WERI-Rb-1 (cell line): ENCODE measurements at regions not wholly inside any gene's neighbourhood (a gene's known extent, or its start where the extent isn't known, plus 50 kb on each side); places are given as distances from the start of the nearest gene placed in this dataset.

Source experiments
- DNase-seq: peaks from one replicate; pipeline ENCODE4 v3.0.0-alpha.2; 2020
- H3K27ac ChIP-seq: fragments of 250-450 bp; sonication (Bioruptor Pico); 2 replicates; pipeline ENCODE4 v1.5.1; 2020; ENCODE audit warnings: mild to moderate bottlenecking, moderate library complexity
- H3K27me3 ChIP-seq: fragments of 250-450 bp; sonication (Bioruptor Pico); 2 replicates; pipeline ENCODE4 v1.5.1; 2021; ENCODE audit warnings: mild to moderate bottlenecking, low read depth, moderate library complexity; ENCODE audit not compliant: insufficient read depth, severe bottlenecking
- H3K36me3 ChIP-seq: fragments of 250-450 bp; sonication (Bioruptor Pico); 2 replicates; pipeline ENCODE4 v1.5.1; 2020; ENCODE audit warnings: mild to moderate bottlenecking, moderate library complexity
- H3K4me3 ChIP-seq: 2 replicates; pipeline ENCODE4 v1.5.1; 2011; ENCODE audit warnings: low read depth, mild to moderate bottlenecking, control low read depth, low read length
- H3K9me3 ChIP-seq: fragments of 250-450 bp; sonication (Bioruptor Pico); 2 replicates; pipeline ENCODE4 v1.5.1; 2021; ENCODE audit warnings: mild to moderate bottlenecking, moderate library complexity; ENCODE audit not compliant: severe bottlenecking
- TF ChIP-seq, protein P1 (sequence below): IDR thresholded peaks from 2 replicates; pipeline ENCODE4 v1.5.1; 2011; ENCODE audit warnings: low read depth, mild to moderate bottlenecking, control low read depth, inconsistent platforms, low read length

- no peak for DNase-seq
Measured at GRCh38 chr2:120597595-120598193, 138.0 kb upstream of the GLI2 start.

GRCh38 chr2:120598416-120598815 lies 137.3 kb upstream of the GLI2 start:
- TF ChIP-seq, protein P1, sequence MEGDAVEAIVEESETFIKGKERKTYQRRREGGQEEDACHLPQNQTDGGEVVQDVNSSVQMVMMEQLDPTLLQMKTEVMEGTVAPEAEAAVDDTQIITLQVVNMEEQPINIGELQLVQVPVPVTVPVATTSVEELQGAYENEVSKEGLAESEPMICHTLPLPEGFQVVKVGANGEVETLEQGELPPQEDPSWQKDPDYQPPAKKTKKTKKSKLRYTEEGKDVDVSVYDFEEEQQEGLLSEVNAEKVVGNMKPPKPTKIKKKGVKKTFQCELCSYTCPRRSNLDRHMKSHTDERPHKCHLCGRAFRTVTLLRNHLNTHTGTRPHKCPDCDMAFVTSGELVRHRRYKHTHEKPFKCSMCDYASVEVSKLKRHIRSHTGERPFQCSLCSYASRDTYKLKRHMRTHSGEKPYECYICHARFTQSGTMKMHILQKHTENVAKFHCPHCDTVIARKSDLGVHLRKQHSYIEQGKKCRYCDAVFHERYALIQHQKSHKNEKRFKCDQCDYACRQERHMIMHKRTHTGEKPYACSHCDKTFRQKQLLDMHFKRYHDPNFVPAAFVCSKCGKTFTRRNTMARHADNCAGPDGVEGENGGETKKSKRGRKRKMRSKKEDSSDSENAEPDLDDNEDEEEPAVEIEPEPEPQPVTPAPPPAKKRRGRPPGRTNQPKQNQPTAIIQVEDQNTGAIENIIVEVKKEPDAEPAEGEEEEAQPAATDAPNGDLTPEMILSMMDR = no peak
- no peaks in the 10 kb centered on the region for H3K9me3 ChIP-seq
- no peak for DNase-seq

More at GRCh38 chr2:120597595-120598193, 138.0 kb upstream of the GLI2 start:
- no peak overlapping the region for H3K27ac ChIP-seq
- H3K4me3 ChIP-seq = no peak overlapping the region
- no peaks in the 10 kb centered on the region for H3K9me3 ChIP-seq
- H3K36me3 ChIP-seq = no peaks in the 10 kb centered on the region
- no peaks in the 10 kb centered on the region for H3K27me3 ChIP-seq
- TF ChIP-seq, protein P1 = no peak

DNA sequence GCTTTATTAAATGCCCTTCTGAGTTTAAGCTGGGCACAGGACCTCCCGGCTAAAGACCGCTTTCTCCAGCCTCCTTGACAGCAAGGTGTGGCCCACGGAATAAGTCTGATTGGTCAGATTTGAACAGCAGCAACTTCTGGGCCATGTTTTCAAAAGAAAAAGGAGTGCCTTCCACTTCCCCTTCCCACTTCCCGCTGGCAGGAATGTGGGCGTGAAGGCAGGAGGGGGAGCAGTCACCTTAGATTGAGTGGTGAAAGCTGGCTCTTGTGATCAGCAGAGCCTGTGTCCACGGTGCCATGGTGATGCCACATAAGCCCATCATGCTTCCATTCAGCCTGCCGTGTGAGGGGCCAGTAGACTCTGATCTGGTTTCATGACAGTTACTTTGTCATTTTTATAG lies 136.6 kb upstream of the GLI2 start:
- H3K27me3 ChIP-seq = no peaks in the 10 kb centered on the region

More at GRCh38 chr2:120598416-120598815, 137.3 kb upstream of the GLI2 start:
- Histone ChIP-seq H3K27me3 (no peaks in the 10 kb centered on the region), H3K4me3 (no peak overlapping the region), H3K27ac (no peak overlapping the region), H3K36me3 (no peaks in the 10 kb centered on the region)

GRCh38 chr2:120599656-120600055 lies 136.0 kb upstream of the GLI2 start:
- Histone ChIP-seq H3K27ac (no peak overlapping the region), H3K36me3 (no peaks in the 10 kb centered on the region), H3K9me3 (peaks cover 3% of the 10 kb centered on the region), H3K27me3 (no peaks in the 10 kb centered on the region), H3K4me3 (no peak overlapping the region)
- DNase-seq = no peak
- TF ChIP-seq, protein P1 = no peak

More for the DNA sequence above, 136.6 kb upstream of the GLI2 start:
- H3K36me3 ChIP-seq = no peaks in the 10 kb centered on the region
- H3K9me3 ChIP-seq = peaks cover 3% of the 10 kb centered on the region
- H3K4me3 ChIP-seq = no peak overlapping the region
- no peak for DNase-seq
- H3K27ac ChIP-seq = no peak overlapping the region
- TF ChIP-seq, protein P1 = no peak

- DNase-seq = no peak
- Histone ChIP-seq H3K9me3 (peaks cover 3% of the 10 kb centered on the region), H3K27me3 (no peaks in the 10 kb centered on the region), H3K27ac (no peak overlapping the region), H3K4me3 (no peak overlapping the region), H3K36me3 (no peaks in the 10 kb centered on the region)
- TF ChIP-seq, protein P1 = no peak
Measured at GRCh38 chr2:120600335-120600734, 135.3 kb upstream of the GLI2 start.

- H3K27ac ChIP-seq = no peak overlapping the region
- no peak overlapping the region for H3K4me3 ChIP-seq
- DNase-seq = no peak
- peaks cover 3% of the 10 kb centered on the region for H3K9me3 ChIP-seq
- no peaks in the 10 kb centered on the region for H3K36me3 ChIP-seq
- TF ChIP-seq, protein P1 = no peak
- H3K27me3 ChIP-seq = no peaks in the 10 kb centered on the region
Measured at GRCh38 chr2:120600786-120601185, 134.9 kb upstream of the GLI2 start.
